Adrenal gland (tissue), 9 donors: ENCODE measurements at regions not wholly inside any gene's neighbourhood (a gene's known extent, or its start where the extent isn't known, plus 50 kb on each side); places are given as distances from the start of the nearest gene placed in this dataset.
"Not testable (repeated sequence)": the region's sequence is repeated elsewhere in the genome, so short reads cannot be mapped to it uniquely, and the experiment has no call there.

Experiments
- DNase-seq, 7 donors: peaks; one replicate each; pipeline ENCODE4 v3.0.0-alpha.2; 2019 to 2020
- H3K27ac ChIP-seq, 5 donors: fragments of 200-600 bp; sonication (generic) in 4 of 5; 1 replicate in 3 of 5; 2 replicates in 2 of 5; pipeline versions ENCODE4 v1.5.1 to v1.8.0; 2016 to 2020; ENCODE audit warnings: mild to moderate bottlenecking in 1 of 5
- H3K27me3 ChIP-seq: fragments of 200-600 bp; 2 replicates; pipeline ENCODE4 v1.8.0; 2021
- H3K36me3 ChIP-seq, 2 donors: fragments of 200-600 bp; replicated peaks in 1 of 2; 1 replicate in 1 of 2; 2 replicates in 1 of 2; pipeline versions ENCODE4 v1.5.1 to v1.8.0; 2018 to 2022
- H3K4me1 ChIP-seq, 2 donors: fragments of 200-600 bp; replicated peaks in 1 of 2; 1 replicate in 1 of 2; 2 replicates in 1 of 2; pipeline versions ENCODE4 v1.5.1 to v1.8.0; 2018 to 2021
- H3K4me3 ChIP-seq, 4 donors: fragments of 200-600 bp; sonication (generic) in 3 of 4; one replicate each; pipeline ENCODE4 v1.5.1; 2016 to 2018
- H3K9me3 ChIP-seq, 3 donors: fragments of 200-600 bp; sonication (generic) in 1 of 3; replicated peaks in 1 of 3; 1 replicate in 2 of 3; 2 replicates in 1 of 3; pipeline versions ENCODE4 v1.5.1 to v1.8.0; 2016 to 2021
- CTCF ChIP-seq, 6 experiments: fragments of 450-650 bp in 4 of 6; fragments of 200-600 bp in 2 of 6; sonication (generic) in 1 of 6; IDR thresholded peaks; 1 replicate in 5 of 6; 2 replicates in 1 of 6; pipeline versions ENCODE4 v1.5.1 to v1.8.0; 2016 to 2021; ENCODE audit warnings: antibody characterized with exemption in 6 of 6, mild to moderate bottlenecking in 2 of 6, moderate library complexity in 1 of 6
- POLR2A ChIP-seq, 2 donors: fragments of 450-650 bp; IDR thresholded peaks; one replicate each; pipeline ENCODE4 v1.6.1; 2017; ENCODE audit warnings: antibody characterized with exemption in 2 of 2, mild to moderate bottlenecking in 2 of 2, moderate library complexity in 1 of 2
- WGBS, 4 donors: extraction: QIAGEN DNeasy Blood & Tissue Kit in 2 of 4; methylation state at CpG; one replicate each; pipeline versions ENCODE4 v1.1.5 to v1.1.7; 2013 to 2017; 5-methylcytosine and 5-hydroxymethylcytosine counted together
- intact Hi-C, 2 donors: fragments of 100-400 bp; cut with DNase I; formaldehyde crosslinking; loops; one replicate each; pipeline versions ENCODE4 v1.14.1 to v1.15.0; 2022 to 2023
- donor health status: healthy with polysubstance abuse.
- donor health status: Bipolar disorder and iron deficiency.
- donor health status: DM: yes; HTN: yes; CAD: no.
- donor health status: DM: no; HTN: no; CAD: no.
- donor health status: DM: no; HTN: no; CAD: no.

GRCh38 chr4:9602389-9602914 lies 158.2 kb downstream of the DEFB131A start:
- no peaks in the 10 kb centered on the region for H3K36me3 ChIP-seq
- no peak for TF ChIP-seq CTCF (IDR thresholded peaks at IDR 0.05)
- no peak for TF ChIP-seq POLR2A (IDR thresholded peaks at IDR 0.05)
- 87 to 90% (median 89%) methylated on average over 18 of the region's 18 CpGs for WGBS, 4 donors

GRCh38 chr4:9604031-9604892 lies 160.0 kb downstream of the DEFB131A start:
- intact Hi-C loops, H3K4me3 ChIP-seq, H3K36me3 ChIP-seq, H3K4me1 ChIP-seq, H3K27me3 ChIP-seq, H3K9me3 ChIP-seq, H3K27ac ChIP-seq: not testable (repeated sequence)
- DNase-seq = peak in 4 of 7 donors; percentile 5 to 54 (median 12)
- 29 to 40% (median 34%) methylated on average over 15 to 17 of the region's 17 CpGs for WGBS, 4 donors

More at GRCh38 chr4:9602389-9602914, 158.2 kb downstream of the DEFB131A start:
- Histone ChIP-seq H3K4me3 (no peak overlapping the region), H3K9me3 (no peaks in the 10 kb centered on the region), H3K27me3 (no peaks in the 10 kb centered on the region), H3K27ac (no peak overlapping the region), H3K4me1 (no peaks in the 10 kb centered on the region)
- no peak for DNase-seq
- intact Hi-C loops = no loop called here

GRCh38 chr4:9604893-9605190 lies 160.6 kb downstream of the DEFB131A start:
- H3K4me3 ChIP-seq, H3K36me3 ChIP-seq, DNase-seq, H3K27me3 ChIP-seq, H3K4me1 ChIP-seq, intact Hi-C loops, H3K27ac ChIP-seq, H3K9me3 ChIP-seq: not testable (repeated sequence)
- 60 to 79% (median 68%) methylated on average over 5 of the region's 5 CpGs for WGBS, 4 donors

GRCh38 chr4:9608300-9608699 lies 164.1 kb downstream of the DEFB131A start:
- Histone ChIP-seq H3K36me3 (no peaks in the 10 kb centered on the region), H3K4me3 (no peak overlapping the region), H3K27ac (no peak overlapping the region), H3K4me1 (no peaks in the 10 kb centered on the region), H3K9me3 (no peaks in the 10 kb centered on the region), H3K27me3 (no peaks in the 10 kb centered on the region)
- DNase-seq = no peak
- intact Hi-C loops = no loop called here
- WGBS, 4 donors = 80 to 84% (median 82%) methylated on average over 3 to 4 of the region's 4 CpGs
- TF ChIP-seq POLR2A (IDR thresholded peaks at IDR 0.05) (no peak), CTCF (IDR thresholded peaks at IDR 0.05) (no peak)

GRCh38 chr4:9610321-9610720 lies 166.1 kb downstream of the DEFB131A start:
- intact Hi-C loops, H3K4me3 ChIP-seq, H3K27me3 ChIP-seq, DNase-seq, H3K36me3 ChIP-seq, H3K9me3 ChIP-seq, H3K27ac ChIP-seq, H3K4me1 ChIP-seq: not testable (repeated sequence)
- WGBS, 4 donors = 74 to 94% (median 87%) methylated on average over 2 of the region's 2 CpGs

- Histone ChIP-seq H3K27ac (no peak overlapping the region), H3K36me3 (no peaks in the 10 kb centered on the region), H3K4me1 (no peaks in the 10 kb centered on the region), H3K4me3 (no peak overlapping the region), H3K9me3 (no peaks in the 10 kb centered on the region), H3K27me3 (no peaks in the 10 kb centered on the region)
- DNase-seq = no peak
- intact Hi-C loops = no loop called here
- 28 to 48% (median 39%) methylated on average over 2 to 3 of the region's 3 CpGs for WGBS, 4 donors
- TF ChIP-seq POLR2A (IDR thresholded peaks at IDR 0.05) = no peak
- no peak for TF ChIP-seq CTCF (IDR thresholded peaks at IDR 0.05)
Observed at GRCh38 chr4:9611101-9611500, 166.9 kb downstream of the DEFB131A start.

- DNase-seq, H3K4me3 ChIP-seq, H3K27ac ChIP-seq, H3K27me3 ChIP-seq, H3K9me3 ChIP-seq, H3K4me1 ChIP-seq, H3K36me3 ChIP-seq, intact Hi-C loops: not testable (repeated sequence)
- 77 to 92% (median 86%) methylated on average over 3 of the region's 3 CpGs for WGBS, 4 donors
Observed at GRCh38 chr4:9636411-9636810, 145.0 kb upstream of the DRD5 start.
